ENCODE measurements at regions not wholly inside any gene's neighbourhood (a gene's known extent, or its start where the extent isn't known, plus 50 kb on each side); places are given as distances from the start of the nearest gene placed in this dataset.

DNA sequence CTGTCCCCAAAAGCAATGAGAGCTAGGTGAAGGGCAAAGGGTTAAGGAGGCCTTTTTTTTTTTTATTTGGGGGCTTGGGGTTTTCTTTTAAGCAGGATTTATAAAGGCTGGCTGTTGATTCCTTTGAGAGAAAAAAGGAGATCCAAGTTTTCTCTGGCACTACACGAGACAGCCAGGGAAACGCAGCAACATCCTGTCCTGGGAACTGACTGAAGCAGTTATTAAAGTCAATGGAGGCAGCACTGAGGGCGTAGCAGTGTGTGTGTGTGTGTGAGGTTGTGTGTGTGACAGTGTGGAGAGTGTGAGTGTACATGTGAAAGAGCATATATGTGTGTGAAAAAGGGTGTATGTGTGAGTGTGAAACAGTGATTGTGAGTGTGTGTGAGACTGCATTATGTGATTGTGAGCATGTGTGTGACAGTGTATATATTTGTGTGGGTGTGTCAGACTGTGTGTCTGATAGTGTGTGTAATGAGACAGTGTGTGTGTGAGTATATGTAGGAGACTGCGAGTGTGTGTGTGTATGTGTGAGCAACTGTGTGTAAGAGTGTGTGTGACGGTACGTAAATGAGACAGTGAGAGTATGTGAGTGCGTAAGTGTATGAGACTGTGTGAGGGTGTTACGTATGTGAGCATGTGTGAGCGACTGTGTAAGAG lies 65.9 kb upstream of the TIAM1 start:
- DNase-seq (ENCODE audit: low read depth in 3 of 3) = no peak

DNA sequence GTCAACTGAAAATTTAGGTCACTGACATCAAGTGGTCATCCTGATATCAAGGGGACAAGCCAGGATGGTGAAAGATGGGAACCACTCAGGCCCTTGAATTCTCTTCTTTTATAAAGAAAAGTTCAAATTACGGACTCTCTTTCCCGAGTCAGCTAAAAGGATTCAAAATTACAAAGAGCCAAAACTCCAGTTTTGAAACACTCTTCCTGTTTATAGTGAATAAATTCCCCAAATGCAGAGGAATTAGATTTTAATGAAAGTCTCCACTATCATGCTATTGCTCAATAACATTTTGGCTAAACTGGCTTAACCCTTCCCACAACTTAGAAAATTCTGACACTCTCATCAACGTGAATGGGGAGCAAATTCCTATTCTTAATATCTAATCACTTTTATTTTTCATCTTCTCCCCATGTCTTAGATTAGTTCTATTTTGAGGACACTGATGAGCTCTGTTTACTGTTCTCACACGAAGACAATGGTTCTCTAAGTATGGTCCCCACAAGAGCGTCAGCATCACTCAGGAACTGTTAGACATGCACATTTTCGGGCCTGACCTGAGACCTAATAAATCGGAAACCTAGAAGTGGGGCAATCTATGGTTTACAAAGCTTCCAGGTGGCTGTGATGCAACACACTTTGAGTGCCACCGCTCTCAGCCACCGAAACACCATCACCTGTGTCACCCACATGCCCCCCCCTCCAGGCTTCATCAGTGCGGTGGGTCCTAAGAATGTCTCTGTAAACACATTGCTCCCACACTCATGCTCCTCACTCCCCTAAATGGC lies 64.4 kb upstream of the TIAM1 start:
- no peak for DNase-seq (ENCODE audit: low read depth in 3 of 3)

DNA sequence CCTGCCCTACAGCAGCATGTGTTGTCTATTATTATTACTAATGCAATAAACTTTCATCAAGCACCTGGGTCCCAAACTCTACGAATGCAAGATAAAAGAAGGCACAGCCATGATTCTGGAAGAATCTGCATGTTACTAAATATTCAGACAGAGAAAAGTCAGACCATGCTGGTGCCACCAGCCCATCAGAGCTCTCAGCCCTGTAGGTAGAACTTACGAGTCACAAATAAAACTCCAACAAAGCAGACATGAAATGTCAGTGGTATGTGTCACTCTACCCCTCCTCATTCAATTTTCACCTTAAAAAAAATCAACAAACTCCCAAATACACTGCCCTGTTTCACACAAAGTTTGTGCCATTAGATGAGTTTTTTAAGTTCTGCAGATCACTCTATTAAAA lies 62.4 kb upstream of the TIAM1 start:
- no peak for DNase-seq (ENCODE audit: low read depth in 3 of 3)

DNA sequence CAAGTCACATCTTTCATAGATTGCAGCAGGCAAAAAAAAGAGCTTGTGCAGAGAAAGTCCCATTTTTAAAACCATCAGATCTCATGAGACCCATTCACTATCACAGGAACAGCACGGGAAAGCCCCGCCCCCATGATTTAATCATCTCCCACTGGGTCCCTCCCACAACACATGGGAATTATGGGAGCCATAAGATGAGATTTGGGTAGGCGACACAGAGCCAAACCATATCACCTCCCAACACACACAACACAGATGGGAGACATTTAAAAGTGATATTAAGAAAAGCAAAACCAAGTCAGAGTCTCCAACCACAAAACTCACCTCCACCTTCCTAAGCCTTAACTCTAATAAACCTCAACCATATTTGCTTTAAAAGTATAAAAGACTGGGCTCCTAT lies 61.5 kb upstream of the TIAM1 start:
- no peak for DNase-seq (ENCODE audit: low read depth in 3 of 3)

DNA sequence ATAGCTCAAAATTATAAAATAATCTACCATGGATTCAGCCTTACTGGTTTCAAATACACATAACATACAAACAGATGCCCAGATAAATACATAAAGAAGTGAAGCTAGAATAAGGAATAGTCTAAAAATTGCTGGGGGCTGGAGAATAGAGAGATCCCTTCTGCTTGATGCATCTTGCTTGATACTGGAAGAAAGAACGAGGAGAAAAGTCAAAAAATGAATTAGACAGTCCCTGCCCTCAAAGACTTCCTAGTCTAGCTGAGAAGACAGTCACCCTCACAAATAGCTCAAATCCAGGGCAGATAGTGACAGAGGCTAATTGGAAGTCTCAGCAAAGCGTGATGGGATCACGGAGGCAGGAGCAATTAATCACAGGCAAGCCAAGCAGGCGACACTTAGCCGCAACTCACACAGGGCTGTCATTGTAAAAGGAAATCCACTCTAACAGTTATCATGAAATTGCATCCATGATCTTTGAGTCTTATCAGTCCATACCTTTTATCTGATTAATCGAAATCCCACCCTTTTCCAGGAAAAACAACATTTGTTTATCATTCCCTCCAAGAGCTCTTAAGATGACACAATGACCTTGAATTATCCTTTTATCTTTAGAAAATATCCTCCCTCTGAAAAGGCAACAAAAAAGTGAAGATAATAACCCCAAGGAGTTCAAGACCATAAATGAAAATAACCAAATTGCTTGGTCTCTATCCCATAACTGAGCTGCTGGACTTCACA lies 59.7 kb upstream of the TIAM1 start:
- DNase-seq (ENCODE audit: low read depth in 3 of 3) = no peak

DNA sequence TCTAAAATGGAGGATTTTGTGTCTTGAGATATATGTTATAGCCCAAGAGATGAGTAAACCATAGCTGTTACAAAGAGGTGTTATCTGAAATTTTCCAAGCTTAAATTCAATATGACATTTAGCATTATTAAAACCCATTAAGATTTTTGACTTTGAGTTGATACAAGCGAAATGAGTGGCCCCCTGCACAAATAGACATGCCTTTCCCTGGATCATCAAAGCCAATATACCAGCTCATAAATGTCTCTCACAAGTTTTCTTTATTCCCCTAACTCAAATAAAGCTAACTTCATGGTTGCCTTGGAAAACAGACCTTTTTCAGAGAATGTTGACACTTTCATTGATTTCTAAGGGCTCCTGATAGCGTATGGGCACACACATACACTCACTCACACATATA lies 55.5 kb upstream of the TIAM1 start:
- DNase-seq (ENCODE audit: low read depth in 3 of 3) = no peak

DNA sequence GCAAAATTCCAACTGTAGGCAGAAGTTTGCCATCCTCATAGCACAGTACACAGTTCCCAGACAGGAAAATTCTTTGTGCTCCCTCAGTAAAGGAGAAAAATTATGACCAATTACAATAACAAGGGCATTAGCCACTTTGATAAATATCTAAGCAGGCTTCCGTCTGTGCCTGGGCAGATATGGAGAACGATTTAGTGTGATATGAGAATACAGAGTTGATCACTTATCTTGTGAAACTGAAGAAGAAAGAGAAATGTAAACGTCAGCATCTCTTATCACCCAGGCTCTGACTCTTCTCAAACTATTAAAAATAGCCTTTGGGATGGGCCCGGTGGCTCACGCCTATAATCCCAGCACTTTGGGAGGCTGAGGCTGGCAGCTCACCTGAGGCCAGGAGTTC lies 54.5 kb upstream of the TIAM1 start:
- DNase-seq (ENCODE audit: low read depth in 3 of 3) = no peak

DNA sequence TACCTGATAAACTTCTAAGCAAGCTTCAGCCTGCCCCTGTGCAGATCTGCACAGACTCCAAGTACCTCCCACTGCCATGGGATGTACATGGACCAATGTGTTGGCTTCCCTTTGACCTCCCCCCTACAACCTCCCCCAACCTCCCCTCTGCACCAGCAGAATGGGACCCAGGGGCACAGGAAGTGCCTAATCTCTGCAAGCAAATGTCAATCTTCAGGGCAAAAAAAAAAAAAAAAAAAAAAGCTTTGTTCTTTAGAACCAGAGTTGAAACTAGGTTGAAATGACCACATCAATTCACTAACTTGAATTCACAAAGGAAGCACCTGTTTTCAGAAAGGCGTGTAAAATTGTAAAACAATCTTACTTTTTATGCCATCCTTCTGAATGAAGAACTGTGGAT lies 53.9 kb upstream of the TIAM1 start:
- DNase-seq (ENCODE audit: low read depth in 3 of 3) = no peak

DNA sequence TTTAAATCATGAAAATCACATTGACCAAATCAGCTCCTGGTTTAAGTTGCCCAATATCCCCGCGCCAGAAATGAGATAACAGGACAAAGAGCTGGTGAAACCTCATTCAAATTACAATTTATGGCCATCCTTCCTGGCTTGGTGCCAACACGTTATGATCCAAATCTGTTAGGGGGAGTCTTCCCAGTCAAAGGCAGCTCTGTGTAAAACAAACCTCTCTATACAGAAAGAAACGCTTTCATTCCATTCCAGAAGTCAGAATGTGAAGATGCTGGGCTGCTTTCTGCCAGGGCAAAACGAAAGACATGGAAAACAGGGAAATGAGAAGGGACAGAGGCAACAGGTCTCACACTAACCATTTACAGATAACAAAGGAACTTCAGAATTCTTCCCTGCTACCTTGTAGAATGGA lies 53.5 kb upstream of the TIAM1 start:
- DNase-seq (ENCODE audit: low read depth in 3 of 3) = no peak

- DNase-seq (ENCODE audit: low read depth in 3 of 3) = no peak
Observed at GRCh38 chr21:31397030-31397429, 53.0 kb upstream of the TIAM1 start.

DNA sequence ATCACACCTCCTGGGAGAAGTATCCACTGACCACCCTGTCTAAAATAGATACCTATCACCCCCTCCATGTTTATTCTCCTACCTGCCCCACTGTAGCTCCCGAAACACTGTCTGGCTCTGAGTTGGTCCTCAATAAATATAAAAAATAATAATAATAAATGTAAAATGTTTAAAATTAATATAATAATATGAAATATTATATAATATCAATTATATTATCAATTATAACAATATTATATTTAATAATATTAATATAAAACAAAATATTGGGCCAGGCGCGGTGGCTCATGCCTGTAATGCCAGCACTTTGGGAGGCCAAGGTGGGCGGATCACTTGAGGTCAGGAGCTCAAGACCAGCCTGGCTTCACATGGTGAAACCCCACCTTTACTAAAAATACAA lies 52.3 kb upstream of the TIAM1 start:
- no peak for DNase-seq (ENCODE audit: low read depth in 3 of 3)

DNA sequence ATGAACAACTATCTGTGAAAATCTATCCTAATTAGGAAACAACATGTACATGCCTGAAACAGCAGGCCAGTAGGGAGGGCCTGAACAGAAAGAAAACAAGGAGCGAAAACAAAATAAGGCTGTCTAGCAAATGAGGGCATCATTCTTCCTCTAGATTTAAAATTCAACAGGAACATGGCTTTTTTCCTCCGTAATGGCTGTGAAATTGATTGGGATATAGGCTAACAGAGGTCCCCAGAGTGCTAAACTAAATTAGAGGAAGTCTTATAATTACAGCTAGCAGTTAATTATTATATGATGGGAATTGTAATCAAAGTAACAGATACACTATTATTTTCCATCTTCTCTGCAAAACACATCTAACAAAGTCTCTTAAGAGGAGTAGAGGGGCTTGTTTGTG lies 51.7 kb upstream of the TIAM1 start:
- DNase-seq (ENCODE audit: low read depth in 3 of 3) = no peak

GRCh38 chr21:31395268-31395667 lies 51.2 kb upstream of the TIAM1 start:
- DNase-seq (ENCODE audit: low read depth in 3 of 3) = no peak

- DNase-seq (ENCODE audit: low read depth in 3 of 3) = no peak
Observed at GRCh38 chr21:31394309-31394708, 50.2 kb upstream of the TIAM1 start.
